Right kidney (tissue), 1 donor: ENCODE measurements at regions not wholly inside any gene's neighbourhood (a gene's known extent, or its start where the extent isn't known, plus 50 kb on each side); places are given as distances from the start of the nearest gene placed in this dataset.
"Not testable (repeated sequence)": the region's sequence is repeated elsewhere in the genome, so short reads cannot be mapped to it uniquely, and the experiment has no call there.

ENCODE experiments used
- DNase-seq: peaks from one replicate; pipeline ENCODE4 v3.0.0-alpha.2; 2016

DNA sequence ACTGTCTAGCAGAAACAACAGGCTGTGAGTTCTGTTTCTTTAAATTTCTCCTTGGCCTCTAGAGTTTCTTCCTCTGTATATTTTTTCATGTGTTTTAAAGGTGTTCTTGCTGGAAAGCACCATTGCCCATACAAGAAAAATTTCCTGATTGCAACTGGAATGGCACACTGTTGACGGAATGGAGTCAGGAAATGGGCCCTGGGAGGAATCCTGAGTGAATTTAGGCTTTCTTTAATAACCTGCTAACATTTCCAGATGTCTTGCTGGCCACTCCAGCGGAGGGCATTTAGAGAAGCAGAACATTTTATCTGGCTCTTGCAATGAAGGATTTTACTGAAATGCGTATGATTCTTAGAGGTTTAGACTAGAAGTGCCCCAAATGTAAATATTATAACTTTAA is 736.3 kb downstream of the TAF11L14 start:
- DNase-seq: no peak

DNA sequence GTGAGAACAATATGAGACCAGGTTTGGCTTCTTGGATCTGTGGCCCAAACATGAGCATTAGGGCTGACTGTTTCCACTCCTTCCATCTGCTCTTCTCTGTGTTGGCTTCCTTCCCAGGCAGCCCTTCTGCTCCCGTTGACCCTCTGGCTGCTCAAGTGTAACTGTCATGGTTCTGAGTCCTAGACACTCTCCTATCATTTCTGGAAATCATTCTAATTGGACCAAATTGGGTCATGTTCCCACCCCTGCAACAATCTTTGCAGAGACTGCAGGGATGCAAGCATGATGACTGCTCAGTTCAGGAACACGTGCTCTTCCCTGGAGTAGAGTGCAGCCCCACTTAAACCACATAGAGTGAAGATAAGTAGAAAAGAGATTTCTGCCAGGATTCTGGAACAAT is 741.4 kb downstream of the TAF11L14 start:
- no peak for DNase-seq

DNA sequence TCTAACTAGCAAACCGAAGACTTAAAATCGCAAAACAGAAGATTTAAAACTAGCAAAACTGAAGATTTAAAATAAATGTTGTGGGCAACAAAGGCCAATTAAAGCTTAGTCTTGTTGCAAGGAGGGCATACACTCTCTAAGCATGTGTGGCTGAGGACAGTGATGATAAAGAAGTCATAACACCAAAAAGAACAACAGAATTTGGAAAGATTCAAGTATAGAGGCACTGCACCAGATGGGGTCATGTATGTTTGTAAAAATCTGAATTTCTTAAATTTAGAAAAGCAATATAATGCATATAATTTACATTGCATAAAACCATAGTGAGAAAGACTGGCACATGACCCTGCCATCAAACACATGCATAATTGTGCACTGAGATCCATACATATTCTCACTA is 743.8 kb downstream of the TAF11L14 start:
- no peak for DNase-seq

DNA sequence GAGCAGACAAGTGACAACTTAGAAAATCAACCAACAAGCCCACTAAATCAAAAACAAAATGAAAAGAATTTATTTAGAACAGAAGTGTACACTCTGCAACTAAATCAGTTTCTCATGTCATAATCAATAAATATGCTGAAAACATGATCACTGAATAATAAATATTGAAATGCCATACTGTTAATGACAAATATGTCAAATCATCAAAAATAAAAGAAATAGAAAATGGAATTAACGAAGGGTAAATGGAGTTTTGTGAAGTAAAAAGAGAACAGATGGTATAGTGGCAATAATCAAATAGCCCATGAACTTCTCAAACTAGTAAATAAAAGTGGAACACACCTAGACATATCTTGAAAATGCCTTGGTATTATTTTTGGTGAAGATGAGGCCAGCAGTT is 744.9 kb downstream of the TAF11L14 start:
- no peak for DNase-seq

DNA sequence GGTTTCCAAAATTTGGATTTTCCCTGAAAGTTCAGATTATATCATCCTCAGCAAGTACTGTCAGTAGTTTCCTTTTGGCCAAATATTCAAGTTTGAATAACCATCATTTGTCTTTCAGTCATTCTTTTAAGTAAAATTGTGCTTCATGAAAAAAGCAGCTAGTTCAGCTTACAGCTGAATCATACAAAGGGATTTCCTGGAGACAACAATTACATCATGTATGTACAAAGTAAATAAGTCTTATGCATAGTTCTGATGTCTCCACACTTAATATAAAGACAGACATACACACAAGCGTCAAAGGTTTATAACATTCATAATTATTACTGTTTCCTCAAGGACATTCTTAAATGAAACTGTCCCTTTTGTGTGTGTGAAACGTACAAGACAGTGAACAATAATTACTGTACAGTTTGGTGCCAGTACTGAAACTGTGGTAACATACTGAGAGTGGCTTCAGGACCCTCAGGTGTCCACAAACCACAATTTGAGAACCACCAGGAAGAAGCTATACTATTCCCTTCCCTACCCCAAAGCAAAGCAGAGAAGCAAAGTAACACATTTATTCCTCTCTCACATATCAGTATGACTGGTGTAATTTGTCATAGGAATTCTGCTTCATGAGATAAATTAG is 746.6 kb downstream of the TAF11L14 start:
- no peak for DNase-seq

DNA sequence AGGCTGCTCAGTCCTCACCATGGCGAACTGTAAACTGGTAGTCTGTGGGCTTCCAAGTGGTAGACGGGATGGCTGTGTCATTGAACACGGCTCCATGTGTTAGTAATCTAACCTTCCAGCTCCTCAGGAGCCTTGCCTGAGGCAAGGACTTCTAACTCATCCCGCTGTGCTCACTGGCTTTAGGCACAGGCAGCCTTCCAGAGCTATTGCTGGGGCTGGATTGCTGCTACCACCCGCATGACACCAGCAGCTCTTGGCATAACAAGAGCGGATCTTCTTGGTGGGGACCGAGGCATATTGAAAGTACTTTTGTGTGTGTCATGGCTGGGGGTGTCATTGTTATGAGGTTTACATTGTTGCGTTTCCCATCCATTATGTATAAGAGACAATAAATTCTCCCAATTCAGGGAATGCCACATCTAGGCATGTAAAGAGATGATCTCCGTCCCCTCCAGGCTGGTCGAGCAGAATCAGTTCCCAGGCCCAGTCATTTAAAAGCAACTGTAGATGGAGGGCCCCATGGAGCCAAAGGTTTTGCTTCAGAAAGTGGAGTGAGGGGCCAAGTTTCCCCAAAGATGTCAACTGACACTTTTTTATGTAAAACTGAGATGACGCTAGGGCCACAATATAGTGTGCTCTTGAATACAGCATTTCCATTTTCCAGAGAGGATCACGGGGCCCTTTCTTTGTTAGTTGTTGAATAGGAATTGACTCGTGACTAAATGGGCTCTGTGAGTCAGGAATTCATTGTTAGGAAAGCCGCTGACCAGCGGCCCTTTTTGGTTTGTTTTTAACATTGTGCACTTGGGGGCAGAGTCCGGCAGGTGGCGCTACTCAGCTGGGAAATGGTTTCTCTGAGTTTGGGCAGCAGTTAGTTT is 759.5 kb downstream of the TAF11L14 start:
- peak; percentile 51 for DNase-seq

DNA sequence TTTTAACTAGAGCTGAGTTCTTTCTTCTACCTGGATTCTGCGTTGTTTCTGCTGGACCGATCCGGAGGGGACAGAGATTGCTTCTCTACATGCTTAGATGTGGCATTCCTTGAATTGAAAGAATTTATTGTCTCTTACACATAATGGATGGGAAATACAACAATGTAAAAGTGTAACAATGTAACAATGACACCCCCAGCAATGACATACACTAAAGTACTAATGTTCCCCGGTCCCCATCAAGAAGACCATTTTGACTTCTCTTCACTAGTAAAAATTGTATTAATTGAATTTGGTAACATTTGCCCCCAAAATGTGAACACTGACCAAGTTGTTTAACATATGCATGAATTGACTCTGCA is 760.2 kb downstream of the TAF11L14 start:
- DNase-seq: no peak

DNA sequence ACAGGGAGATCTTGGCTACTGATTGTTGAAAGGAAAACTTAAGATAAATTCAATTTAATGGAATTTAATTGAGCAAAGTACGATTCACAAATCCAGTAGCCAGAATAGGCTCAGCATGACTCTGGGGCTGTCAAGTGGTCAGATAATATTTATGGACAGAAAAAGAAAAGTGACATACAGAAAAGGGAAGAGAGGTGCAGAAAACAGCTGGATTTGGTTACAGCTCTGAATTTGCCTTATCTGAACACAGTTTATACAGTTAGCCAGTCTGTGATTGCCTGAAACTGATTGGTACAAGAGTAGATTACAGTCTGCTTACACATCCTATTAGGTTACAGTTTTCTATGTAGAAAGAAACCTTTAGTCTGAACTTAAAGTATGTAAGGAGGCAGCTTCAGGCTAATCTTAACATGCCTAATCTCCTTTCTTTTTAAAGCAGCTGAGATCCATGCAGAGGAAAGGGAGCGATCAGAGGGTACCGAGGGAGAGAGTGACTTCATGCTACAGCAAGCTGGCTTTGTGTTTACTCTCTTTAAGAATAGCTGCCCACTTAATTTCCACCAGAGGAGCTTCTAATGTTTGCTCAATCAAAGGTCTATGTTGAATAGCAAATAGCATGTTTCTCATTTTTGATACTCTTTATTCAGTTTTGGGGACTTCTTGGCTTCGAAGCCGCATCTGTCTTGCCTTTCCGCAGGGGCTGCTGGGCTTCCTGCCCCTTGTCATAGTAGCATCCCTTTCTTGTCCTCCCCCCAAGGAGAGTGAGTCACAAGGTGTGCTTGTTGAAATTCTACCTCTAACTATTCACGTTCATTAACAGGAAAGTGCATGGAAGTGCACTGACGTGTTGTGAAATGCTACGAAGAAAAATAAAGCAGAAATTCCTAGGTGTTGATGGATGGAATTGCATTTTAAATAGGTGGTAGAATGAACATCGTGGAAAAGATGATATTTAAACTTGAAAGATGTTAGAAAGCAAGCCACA is 761.2 kb downstream of the TAF11L14 start:
- no peak for DNase-seq

DNA sequence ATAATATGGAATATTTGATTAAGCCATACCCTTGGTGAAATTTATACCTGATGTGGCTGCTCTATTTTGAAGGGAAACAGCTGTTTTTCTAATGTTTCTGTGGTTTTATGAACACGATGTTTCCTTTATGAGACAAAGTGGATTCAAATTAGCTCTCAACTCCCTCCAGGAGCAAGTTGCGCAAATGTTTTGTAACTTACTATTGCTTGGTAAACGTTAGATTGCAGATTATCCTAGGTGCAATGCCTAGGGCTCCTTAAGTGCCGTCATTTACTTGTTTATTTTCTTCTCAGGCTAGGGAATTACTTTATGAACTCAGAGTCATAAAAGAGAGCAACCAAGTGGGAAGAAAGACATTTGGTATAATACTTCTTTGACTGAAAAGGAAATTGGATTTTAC is 763.1 kb downstream of the TAF11L14 start:
- DNase-seq: no peak

DNA sequence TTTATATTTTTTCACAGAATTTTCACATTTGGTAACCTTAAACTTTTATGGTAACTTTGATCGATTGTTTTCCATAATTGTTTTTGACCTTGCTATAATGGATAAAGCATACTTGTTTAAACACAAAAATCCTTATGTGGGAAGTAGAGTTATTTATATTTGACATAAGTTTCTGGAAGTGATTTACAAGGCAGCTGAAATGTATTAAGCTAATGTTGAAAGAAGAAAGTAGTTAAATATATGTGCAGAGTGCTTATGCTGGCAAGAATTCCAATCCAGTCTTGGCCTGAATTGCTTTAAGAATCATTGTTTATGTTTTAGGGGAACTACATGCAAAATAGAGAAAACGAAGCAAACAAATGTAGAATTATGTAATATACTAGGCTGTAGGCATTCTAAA is 763.6 kb downstream of the TAF11L14 start:
- DNase-seq: no peak

DNA sequence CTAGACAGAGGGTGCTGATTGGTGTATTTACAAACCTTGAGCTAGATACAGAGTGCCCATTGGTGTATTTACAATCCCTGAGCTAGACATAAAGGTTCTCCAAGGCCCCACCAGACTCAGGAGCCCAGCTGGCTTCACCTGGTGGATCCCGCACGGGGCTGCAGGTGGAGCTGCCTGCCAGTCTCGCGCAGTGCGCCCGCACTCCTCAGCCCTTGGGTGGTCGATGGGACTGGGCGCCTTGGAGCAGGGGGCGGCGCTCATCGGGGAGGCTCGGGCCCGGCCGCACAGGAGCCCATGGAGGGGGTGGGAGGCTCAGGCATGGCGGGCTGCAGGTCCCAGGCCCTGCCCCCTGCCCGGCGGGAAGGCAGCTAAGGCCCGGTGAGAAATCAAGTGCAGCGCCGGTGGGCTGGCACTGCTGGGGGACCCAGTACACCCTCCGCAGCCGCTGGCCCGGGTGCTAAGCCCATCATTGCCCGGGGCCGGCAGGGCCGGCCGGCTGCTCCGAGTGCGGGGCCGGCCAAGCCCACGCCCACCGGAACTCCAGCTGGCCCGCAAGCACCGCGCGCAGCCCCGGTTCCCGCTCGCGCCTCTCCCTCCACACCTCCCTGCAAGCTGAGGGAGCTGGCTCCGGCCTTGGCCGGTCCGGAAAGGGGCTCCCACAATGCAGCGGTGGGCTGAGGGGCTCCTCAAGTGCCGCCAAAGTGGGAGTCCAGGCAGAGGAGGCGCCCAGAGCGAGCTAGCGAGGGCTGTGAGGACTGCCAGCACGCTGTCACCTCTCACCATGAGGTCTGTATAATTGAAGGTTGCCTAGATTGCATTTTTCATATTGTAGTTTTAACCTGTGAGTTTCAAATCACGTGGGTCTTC is 765.4 kb downstream of the TAF11L14 start:
- DNase-seq: not testable (repeated sequence)

DNA sequence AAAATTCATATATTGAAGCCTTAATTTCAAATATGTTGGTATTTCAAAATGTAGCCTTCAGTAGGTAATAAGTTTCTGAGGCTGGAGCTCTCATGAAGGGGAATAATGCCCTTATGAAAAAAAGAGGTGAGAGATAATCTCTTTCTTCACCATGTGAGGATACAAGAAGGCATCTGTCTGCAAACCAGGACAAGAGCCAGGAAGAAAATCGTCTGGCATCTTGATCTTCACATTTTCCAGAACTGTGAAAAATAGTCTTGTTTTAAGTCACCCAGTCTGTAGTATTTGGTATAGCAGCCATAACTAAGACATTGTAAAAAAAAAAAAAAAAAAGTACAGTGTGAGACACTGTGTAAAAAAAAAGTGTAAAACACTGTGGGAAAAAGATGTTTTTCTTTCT is 768.9 kb downstream of the TAF11L14 start:
- DNase-seq: no peak

DNA sequence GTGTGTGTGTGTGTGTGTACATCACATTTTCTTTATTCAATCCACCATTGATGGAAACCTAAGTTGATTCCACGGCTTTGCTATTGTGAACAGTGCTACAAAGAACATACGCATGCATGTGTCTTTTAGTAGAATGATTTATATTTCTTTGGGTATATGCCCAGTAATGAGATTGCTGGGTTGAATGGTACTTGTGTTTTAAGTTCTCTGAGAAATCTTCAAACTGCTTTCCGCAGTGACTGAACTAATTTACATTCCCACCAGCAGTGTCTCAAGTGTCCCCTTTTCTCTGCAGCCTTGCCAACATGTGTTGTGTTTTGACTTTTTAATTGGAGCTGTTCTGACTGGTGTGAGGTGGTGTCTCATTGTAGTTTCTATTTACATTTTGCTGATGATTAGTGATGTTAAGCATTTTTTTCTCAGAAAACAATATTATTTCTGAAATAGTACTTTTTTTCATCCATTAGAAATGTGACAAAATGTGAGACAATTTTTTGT is 769.7 kb downstream of the TAF11L14 start:
- no peak for DNase-seq

DNA sequence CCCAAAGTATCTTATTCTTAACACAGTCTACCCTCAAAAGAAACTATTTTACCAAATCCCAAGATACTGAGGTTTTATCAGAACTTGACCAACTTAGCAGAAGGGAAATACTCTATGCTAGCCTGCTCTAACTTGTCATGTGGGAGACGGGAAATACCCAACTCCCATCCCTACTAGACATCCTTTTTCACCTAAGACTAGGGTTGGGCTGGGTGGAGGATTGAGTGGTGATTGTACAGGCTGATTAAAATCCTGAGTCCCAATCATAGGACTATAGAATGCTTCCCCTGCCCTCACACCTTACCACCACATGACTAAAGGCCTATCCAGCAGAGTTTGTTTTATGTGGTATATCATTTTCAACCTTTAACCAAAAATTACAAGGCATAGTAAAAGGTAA is 786.5 kb downstream of the TAF11L14 start:
- no peak for DNase-seq

DNA sequence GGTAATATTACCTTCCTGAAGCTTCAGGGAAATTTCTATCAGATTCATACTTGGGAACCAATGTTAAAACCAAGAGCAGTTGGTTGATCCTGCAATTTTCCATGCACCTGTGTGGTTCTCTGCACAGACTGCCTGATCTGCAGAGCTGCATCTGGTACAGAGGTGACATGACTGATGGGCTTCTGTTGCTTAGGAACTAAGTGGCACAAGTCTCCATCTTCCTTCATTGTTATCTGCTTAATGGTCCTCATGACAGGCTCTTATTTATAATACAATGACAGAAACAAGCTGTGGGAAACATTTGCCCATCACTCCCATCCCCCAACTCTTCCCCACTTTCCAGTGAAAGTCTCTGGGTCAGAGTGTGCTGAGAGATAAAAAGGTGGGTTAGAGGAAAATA is 799.1 kb downstream of the TAF11L14 start:
- no peak for DNase-seq

DNA sequence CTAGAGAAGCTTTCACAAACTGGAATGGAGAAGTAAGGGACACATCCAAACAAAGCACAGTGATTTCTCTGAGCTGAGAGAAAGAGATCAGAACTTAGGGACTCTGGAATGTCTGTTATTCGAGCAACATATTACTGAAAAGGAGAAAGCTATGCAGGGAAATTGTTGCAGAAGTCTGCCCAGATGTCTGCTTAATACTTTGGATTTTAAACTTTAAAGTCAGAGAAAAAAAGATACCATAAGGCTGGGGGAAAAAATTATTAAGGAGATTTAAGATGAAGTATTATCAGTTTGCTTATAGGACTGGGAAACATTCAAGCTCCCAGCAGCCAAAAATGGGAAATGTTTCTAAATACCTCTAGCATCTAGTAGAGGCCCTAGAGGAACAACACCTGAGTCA is 803.9 kb downstream of the TAF11L14 start:
- DNase-seq: no peak

DNA sequence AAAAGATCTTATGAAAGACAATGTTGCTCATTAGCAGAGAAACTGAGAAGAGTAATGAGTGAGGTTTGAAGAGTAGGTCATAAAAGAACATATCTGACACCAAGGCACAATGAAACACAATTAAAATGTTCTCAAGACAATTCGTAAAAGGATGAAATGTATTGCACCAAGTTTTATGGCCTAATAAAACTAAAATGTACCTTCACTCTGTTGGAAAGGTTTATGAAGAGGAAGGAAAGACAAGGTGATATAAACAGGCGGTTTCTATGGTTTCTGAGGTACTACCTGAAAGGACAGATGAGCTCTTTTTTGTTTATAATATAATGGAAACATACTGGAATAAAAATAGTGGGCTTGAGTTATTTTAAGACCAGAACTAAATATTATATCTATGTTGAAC is 821.3 kb downstream of the TAF11L14 start:
- no peak for DNase-seq

DNA sequence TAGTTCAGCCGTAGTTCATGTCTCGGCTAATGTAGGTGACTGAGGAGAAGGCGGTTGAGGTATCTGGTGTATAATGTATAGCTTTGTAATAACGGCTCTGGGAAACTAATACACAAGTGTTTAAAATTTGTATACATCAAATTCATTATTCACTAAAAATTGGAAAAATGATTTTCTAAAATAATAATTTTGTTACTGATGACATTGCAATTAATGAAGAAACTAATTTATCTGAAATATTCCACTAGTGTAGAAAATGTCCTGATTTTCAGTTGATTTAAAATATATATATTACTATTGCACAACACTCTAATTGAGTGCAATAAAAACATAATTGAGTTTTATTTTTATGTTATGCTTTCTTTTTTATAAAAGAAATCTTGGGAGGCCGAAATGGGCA is 823.0 kb downstream of the TAF11L14 start:
- no peak for DNase-seq

DNA sequence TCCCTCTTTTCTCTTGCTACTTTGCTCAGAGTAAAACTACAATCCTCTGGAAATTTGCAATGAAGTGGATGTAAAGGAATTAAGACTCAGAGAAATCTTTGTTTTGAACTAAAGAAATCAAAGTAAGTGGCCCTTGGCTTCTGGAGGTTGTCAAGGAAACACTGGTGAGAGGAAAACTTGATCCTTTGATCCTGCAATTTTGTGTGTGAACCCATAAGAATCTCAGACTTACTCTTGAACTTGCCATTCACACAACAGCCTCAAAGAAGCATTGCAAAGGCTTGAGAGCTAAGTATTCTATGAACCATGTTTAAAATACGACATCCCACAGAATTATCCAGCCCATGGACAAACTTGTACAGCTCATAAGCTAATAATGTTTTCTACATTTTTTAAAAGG is 827.5 kb downstream of the TAF11L14 start:
- DNase-seq: no peak

DNA sequence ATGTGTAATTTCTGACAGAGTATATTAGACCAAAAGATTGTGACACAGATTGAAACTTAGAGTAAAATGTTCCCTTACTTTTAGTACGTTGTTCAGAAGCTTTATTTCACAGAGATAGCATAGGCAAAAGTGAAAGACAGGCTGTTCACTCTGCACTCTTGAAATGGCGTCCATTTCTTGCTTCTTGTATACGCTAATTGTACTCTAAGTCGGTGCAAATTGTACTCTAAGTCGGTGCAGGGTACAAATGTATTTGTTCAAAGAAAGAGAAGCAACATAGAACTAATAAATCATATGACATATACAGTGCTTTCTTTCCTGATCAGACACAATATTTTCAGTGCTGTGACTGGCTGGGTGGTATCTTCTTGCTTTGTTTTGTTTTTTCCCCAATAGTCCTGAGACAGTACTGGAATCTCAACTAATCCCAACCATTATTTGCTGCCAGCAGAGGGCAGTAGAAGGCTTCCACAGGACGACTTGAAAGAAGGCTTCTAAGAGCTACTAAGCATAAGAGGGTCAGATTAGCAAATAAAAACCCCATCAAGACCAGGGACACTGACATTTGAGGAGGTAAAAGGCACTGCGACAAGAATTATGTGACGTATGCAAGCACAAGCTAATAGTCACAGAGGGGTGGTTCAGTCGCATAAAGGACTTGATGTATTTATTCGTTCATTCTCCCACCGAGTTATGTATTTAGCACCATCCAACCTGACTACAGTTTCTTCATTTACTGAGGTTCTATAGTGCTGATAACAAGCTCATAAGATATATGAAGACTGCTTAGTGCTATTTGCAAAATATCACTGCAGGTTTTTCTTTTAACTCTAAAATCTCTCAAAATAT is 831.8 kb downstream of the TAF11L14 start:
- DNase-seq: peak; percentile 36

DNA sequence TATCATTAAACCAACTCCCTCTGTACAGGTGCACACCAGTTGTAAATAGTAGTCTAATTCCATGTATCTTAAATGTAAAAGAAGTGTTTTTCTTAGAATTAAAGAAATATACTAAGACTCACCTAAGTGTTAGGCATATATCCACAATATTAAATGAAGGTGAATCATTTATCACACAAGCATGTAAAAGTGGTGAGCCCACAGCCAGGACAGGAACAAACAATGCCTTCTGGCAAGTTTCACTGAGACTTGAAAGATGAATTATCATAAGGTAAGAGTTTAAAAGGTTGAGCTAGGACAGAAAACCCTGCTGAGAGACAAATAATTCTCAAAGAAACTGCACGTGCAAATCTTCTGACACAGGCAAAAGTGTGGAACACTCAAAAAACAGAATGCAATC is 832.5 kb downstream of the TAF11L14 start:
- no peak for DNase-seq
